ENCODE measurements at regions not wholly inside any gene's neighbourhood (a gene's known extent, or its start where the extent isn't known, plus 50 kb on each side); places are given as distances from the start of the nearest gene placed in this dataset.
"Not testable (repeated sequence)": the region's sequence is repeated elsewhere in the genome, so short reads cannot be mapped to it uniquely, and the experiment has no call there.

DNA sequence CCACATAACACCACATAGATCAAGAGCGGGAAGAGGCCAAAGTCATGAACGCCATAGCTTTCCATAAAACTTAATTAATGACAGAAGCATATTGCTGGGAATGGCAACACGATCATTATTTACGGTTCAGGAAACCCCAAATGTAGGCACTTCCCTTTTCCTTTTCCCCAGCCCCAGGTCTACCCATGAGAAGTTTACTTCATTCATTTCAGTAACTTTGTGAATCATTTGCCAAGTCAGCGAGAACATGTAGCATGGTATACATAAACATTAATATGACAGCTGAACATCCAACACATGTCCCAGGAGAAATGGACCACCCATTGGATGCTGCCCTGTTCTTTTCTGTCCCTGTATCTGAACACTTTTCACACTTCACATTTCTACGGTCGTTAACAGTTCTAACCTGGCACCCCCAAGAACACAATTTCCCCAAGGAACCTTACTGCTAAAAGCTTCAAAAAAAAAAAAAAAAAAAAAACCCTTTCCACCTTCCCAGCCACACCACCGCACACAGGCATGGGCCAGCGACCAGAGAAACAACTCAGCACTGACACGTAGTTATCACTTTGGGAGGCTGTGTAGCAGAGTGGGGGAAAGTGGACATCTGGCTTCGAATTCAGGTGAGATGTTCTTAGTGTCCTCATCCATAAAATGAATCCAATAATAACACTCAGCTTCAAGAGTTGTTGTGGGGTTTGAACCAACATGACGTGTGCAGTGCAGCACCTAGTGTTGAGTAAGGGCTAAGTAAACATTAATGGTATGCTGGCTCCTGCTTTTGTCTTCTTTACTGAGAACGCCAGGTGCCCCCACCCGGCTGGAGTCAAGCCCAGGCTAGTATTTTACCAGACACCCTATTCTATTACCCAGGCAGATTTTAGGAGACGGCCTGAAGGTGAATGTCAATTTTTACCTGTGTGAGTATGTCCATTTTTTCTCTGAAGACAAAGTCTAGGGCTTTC lies 371.5 kb downstream of the LNPK start:
- no peak overlapping the region for H3K4me3 ChIP-seq (ENCODE audit: low read length)
- DNase-seq (ENCODE audit: low read depth, low spot score): no peak

DNA sequence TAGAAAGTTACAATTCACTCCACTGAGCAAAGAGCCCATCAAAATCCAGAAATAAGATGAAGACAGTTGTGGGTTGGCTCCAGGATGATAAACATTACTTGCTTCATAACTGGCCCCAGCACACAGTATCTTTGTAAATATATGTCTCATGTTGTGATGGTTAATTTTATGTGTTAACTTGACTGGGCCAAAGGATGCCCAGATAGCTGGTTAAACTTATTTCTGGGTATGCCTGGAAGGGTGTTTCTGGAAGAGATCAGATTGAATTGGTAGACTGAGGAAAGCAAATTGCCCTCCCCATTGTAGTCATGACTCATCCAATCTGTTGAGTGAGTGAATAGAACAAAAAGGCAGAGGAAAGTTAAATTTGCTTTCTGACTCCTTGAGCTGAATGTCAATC lies 373.8 kb downstream of the LNPK start:
- no peak overlapping the region for H3K4me3 ChIP-seq (ENCODE audit: low read length)
- DNase-seq (ENCODE audit: low read depth, low spot score): no peak

DNA sequence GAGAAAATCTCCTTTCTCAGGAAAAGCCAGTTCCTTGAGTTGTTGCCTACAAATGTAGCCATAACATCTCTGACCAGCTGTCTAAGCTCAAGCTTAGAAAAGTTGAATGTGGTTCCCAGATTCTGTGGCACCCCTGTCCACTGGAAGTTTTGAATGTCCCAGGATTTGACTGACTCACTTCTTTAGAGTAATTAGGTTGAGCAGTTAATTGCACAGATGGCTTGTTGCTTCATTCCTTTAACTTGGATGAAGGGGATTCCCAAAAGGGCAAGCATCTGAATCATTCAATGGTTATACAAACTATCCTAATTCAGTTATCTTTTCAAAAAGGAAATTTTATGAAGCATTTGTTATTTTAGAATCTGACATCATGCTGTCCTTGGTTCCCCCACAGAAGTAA lies 374.7 kb downstream of the LNPK start:
- H3K4me3 ChIP-seq (ENCODE audit: low read length): no peak overlapping the region
- DNase-seq (ENCODE audit: low read depth, low spot score): no peak

DNA sequence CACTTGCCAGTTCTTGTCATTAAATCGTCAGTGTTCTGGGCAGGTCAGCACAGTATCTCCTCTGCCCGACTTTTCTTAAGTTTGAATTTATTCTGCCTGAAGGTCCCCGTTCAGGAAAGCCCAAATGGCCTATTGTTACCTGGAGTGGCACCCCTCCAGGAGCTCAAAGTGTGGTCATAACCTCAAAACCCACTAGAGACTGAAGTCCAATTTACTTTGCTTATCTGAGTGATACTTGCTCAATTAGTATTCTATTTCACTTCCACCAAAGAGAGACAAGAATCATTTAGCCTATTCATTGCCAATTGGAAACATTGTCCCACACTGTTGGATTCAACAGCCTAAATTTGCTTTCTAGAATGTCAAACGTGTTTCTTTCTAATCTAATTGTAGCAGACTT lies 375.3 kb downstream of the LNPK start:
- no peak for DNase-seq (ENCODE audit: low read depth, low spot score)
- H3K4me3 ChIP-seq (ENCODE audit: low read length): no peak overlapping the region

DNA sequence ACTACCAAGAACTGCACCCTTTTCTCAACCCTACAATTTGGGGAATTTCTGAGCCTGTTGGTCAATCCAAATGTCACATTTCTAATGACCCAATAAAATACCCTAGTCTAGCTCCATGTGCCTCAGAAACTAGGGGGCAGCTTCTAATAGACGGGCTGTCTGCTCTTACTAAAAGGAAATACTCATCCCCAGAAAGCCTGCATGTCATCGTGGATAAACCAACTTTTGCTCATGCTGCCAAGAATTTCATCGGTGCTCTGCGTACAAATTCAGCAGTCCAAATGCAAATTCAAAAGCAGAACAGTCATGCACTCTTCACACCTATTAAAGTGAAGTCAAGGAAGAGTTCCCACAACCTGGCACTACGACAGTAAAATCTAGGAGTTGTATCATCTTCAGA lies 377.3 kb downstream of the LNPK start:
- H3K4me3 ChIP-seq (ENCODE audit: low read length): no peak overlapping the region
- DNase-seq (ENCODE audit: low read depth, low spot score): no peak

DNA sequence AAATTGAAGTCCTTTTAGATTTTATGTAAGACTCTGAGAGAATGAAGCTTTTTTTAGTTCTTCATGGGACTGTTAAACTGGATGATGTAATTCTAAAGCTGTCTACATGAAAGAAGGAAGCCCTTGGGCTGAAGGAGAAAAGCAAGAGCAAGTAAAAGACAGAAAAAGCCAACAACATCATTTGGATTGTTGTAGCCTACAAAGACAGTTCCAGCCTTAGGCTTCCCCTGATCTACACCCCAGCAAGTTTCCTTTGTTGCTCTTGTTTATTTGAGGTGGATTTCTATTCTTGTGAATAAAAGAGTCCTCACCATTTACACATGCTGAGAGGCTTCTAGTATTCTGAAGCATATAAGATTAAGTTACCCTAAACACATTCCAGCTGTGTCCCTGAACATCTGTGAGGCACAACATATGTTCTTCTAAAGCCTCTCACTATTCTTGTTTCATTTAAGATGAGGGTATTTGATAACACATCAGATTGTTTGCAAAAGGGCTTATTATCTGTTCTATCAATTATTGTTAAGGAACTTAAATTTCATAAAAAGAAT lies 377.8 kb downstream of the LNPK start:
- no peak for DNase-seq (ENCODE audit: low read depth, low spot score)
- H3K4me3 ChIP-seq (ENCODE audit: low read length): no peak overlapping the region

DNA sequence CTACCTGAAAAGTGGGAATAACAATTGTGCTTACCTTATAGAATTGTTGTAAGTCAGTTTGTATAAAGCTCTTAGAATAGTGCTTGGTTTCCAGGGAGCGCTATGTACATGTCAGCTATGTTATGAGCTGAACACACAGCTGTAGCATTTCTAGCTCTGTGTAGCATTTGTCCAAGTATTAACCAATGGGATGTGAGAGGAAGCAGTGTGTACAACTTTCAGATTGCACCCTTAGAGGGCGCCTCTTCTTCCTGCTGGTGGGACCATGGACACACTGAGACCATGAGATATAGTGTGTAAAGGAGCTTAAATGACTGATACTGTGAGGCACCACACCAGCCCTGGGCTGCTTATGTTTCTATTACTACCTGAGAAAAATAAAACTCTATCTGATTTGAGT lies 380.2 kb downstream of the LNPK start:
- DNase-seq (ENCODE audit: low read depth, low spot score): peak; percentile 4

DNA sequence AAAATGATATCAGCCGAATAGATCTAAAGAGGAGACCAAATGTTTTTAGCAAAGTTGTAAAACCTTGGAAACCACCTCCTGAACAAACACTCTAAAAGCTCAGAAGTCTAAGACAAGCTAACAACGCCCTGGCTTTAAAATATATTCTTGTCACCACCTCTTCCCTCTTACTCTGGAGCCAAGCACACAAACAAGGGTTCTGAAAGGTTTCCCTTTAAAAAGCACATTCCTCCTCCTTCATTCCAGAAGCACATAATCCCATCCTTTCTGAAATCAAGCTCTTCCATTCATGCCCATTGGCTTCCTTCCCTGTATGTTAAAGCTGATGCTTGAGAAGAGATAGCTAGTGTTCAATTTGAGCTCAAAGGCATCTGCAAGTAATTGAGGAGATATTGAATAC lies 382.0 kb downstream of the LNPK start:
- no peak for DNase-seq (ENCODE audit: low read depth, low spot score)
- H3K4me3 ChIP-seq (ENCODE audit: low read length): no peak overlapping the region

More for the DNA sequence above, 380.2 kb downstream of the LNPK start:
- no peak overlapping the region for H3K4me3 ChIP-seq (ENCODE audit: low read length)

DNA sequence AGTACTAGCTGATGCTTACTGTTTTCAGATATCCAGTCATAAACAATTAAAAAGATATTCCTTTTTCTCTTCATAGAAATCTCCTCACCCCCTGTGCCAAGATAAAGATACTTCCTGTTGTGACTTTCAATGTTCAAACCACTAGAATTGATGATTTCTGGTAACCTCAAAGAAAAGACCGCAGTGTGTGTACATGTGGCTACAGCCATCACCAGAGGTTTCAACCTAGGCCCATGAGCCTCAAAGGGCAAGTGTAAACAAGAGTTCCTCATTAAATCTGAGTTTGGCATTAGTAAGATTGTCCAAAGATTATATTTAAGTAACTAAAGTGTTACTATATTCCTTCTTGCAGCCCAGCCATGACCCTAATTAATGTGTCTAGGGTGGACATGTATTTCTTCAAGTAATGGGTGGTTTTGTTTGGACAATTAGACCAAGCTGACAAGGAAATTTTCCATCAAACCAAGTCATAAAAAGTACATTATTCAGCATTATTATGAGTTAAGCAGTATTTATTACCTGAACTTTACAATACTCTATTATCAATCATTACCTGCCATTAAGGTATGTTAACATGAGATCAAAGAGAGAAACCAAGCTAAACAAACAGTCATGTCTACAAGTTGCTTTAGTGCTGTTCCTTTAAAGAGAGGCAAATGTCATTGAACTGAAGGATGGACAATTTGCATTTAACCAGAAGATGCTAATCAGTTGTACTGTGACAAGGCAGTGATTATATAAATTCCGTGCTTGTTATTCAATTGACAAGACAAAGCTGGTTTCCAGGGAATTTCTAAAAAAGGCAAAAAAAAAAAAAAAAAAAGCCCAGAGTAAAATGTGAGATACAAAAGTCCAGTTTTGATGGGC lies 382.7 kb downstream of the LNPK start:
- DNase-seq (ENCODE audit: low read depth, low spot score): no peak
- no peak overlapping the region for H3K4me3 ChIP-seq (ENCODE audit: low read length)

DNA sequence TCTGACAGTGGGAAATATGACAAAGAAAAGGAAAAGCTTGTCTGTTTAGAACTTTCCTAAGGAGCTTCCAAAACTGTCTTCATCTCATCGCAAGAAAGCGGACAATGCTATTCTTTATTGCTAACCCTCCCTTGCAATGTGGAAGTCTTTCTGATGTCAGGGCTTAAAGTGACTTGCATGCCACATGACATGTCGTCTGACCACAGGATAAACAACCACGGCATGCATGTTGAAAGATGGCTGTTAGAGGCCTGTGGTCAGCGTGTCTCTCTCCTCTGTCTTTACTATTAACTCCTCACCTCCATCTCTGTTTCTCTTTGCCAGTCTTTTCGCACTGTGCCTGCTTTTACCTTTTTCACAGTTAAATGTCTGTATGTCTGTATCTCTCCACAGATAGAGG lies 389.8 kb downstream of the LNPK start:
- no peak for DNase-seq (ENCODE audit: low read depth, low spot score)
- H3K4me3 ChIP-seq (ENCODE audit: low read length): no peak overlapping the region

DNA sequence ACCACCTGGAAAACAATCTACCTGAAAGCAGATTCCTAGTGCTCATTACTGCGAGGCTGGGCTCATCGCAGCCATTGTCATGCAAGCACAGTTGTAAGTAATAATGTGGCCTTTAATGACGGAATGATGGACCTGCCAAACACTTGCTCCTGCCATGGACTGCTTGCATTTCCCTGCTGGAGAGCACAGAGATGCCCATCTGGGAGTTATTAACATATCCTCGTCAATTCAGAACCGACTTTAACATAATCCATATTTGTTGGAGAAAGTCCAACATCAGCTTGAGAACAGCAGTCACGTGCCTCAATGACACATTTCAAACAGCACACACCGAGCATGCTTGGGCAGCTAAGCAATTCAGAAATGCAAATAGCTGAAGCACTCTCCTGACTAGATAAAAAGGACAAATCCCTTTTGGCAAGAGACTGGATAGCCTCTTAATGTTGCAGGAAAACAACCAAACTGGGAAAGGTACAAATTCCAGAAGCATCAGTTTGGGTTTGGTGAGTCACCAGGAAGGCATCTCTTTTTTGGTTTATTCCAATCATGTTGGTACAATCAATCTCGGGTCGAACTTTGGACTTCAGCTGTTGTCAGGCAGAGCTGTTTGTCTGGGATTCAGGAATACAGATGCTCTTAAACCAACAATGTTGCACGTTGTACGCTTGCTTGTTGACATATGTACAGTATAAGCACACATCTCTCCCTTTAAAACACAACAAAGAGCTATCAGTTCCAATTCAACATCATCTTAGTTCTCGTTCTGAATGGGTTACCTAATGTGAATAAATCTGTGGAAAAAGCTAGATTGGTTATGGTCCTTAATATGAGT lies 395.8 kb downstream of the LNPK start:
- no peak for DNase-seq (ENCODE audit: low read depth, low spot score)
- no peak overlapping the region for H3K4me3 ChIP-seq (ENCODE audit: low read length)

DNA sequence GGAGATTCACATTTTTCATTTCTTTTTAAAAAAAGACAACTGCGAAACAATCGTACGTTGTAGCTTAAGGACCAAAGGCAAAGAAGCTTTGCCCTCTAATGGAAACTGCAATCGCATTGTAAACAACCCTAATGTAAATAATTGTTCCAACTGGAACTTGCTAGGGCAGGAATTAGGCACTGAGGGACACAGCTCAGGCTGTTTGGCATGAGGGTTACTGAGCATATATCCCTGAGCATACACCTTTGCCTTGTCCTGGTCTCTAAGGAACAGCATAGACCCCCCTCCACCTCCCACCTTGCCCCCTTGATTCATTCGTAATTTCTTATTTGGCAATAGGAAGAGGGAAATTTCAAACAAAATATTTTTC lies 396.4 kb downstream of the LNPK start:
- no peak for DNase-seq (ENCODE audit: low read depth, low spot score)
- no peak overlapping the region for H3K4me3 ChIP-seq (ENCODE audit: low read length)

DNA sequence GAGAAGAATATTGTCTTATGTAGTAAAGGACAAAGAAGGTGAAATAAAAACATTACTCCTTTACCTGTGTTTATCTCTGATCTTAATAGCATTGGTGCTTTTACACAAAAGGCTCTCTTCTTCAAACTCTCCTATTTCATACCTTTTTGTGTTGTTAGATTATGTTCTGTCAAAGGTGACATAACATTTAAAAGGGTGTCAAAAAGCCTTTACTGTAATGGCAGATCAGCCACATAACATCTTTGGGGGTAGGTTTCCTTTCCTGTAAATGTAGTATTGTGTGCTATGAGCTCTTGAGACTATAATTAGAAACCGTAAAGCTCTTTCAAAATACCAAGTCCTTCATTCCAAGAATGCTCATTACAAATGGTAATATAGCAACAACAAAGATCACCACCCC lies 400.1 kb downstream of the LNPK start:
- DNase-seq (ENCODE audit: low read depth, low spot score): no peak

DNA sequence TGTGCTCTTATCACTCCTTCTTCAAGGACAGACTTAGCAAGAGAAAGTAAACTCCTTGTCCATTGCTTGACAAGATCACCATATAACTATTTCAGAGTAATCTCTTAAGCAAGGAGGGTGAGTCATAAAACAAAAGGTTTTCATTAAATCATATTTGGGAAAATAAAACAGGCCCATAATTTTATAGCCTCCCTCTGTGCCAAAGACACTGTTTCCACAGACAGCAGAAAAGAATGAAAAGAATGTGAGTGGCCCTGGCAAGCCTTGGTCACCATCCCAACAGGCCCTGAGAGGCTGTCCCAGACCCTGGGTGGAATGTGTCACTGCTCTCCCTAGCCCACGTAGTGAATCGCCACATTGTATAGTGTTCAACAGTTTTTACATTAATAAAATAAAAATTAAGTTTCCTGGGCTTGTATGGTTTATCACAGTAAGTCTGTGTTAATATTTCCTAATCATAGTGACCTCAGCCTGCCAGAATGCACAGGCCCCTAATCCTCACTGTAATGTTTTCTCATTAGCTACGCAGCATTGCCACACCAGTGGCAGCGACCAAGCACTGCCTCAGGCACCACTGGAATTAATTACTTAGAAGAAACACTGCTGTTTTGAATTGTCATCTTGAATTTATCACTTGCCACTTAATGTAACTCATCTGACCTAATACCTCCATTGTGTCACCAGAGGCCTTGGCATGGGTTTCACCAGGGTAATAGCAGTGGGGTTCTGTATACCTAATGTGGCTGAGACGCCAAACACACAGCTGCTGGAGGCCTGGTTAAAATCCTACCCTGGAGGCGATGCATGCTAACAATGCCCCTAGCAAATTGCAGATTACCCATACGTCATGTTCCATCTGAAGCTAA lies 401.9 kb downstream of the LNPK start:
- H3K4me3 ChIP-seq (ENCODE audit: low read length): no peak overlapping the region
- DNase-seq (ENCODE audit: low read depth, low spot score): no peak

More for the DNA sequence above, 400.1 kb downstream of the LNPK start:
- no peak overlapping the region for H3K4me3 ChIP-seq (ENCODE audit: low read length)

DNA sequence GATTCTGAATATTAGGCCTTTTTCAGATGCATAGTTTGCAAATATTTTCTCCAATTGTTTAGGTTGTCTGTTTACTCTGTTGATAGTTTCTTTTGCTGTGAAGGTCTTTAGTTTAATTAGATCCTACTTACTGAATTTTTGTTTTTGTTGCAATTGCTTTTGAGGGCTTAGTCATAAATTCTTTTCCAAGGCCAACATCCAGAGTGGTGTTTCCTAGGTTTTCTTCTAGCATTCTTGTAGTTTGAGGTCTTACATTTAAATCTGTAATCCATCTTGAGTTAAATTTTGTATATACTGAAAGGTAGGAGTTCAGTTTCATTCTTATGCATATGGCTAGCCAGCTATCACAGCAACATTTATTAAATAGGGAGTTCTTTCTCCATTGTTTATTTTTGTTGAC lies 404.8 kb downstream of the LNPK start:
- H3K4me3 ChIP-seq (ENCODE audit: low read length): no peak overlapping the region
- DNase-seq (ENCODE audit: low read depth, low spot score): no peak

DNA sequence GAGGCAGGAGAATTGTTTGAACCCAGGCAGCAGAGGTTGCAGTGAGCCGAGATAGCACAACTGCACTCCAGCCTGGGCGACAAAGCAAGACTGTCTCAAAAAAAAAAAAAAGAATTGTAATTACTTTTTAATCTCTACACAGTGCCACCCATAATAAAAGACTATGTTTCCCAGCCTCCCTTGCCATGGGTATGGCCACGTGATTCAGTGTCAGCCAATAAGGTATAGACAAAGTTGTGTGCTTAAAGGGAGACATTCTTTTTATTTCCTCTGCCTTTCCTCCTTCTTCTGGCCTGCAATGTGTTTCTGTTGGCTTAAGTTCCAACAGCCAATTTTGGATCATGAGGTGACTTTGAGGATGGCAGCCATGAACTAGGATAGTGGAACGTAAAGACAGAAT lies 406.9 kb downstream of the LNPK start:
- no peak for DNase-seq (ENCODE audit: low read depth, low spot score)
- no peak overlapping the region for H3K4me3 ChIP-seq (ENCODE audit: low read length)

DNA sequence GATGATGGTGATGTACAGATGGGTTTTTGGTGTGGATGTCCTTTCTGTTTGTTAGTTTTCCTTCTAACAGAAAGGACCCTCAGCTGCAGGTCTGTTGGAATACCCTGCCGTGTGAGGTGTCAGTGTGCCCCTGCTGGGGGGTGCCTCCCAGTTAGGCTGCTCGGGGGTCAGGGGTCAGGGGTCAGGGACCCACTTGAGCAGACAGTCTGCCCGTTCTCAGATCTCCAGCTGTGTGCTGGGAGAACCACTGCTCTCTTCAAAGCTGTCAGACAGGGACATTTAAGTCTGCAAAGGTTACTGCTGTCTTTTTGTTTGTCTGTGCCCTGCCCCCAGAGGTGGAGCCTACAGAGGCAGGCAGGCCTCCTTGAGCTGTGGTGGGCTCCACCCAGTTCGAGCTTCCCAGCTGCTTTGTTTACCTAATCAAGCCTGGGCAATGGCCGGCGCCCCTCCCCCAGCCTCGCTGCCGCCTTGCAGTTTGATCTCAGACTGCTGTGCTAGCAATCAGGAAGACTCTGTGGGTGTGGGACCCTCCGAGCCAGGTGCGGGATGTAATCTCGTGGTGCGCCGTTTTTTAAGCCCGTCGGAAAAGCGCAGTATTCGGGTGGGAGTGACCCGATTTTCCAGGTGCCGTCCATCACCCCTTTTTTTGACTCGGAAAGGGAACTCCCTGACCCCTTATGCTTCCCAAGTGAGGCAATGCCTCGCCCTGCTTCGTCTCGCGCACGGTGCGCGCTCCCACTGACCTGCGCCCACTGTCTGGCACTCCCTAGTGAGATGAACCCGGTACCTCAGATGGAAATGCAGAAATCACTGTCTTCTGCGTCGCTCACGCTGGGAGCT lies 408.2 kb downstream of the LNPK start:
- DNase-seq (ENCODE audit: low read depth, low spot score); H3K4me3 ChIP-seq (ENCODE audit: low read length): not testable (repeated sequence)

Data from Jurkat, Clone E6-1 (cell line).